T-cell (primary cell): ENCODE measurements at regions not wholly inside any gene's neighbourhood (a gene's known extent, or its start where the extent isn't known, plus 50 kb on each side); places are given as distances from the start of the nearest gene placed in this dataset.
"Not testable (repeated sequence)": the region's sequence is repeated elsewhere in the genome, so short reads cannot be mapped to it uniquely, and the experiment has no call there.

Source experiments
- ATAC-seq, 4 experiments: fragments of 200-7000 bp in 3 of 4; fragments of 150-1000 bp in 1 of 4; cut with Tn5 transposase; replicated peaks in 1 of 4; 1 replicate in 3 of 4; 2 replicates in 1 of 4; pipeline ENCODE4 v1.10.0; 2021; ENCODE audit warnings: moderate library complexity in 3 of 4, mild to moderate bottlenecking in 2 of 4, moderate number of reproducible peaks in 1 of 4
- CTCF ChIA-PET, 2 donors: fragments of 300-600 bp; sonication (Branson Sonifier 250); formaldehyde crosslinking; loops; one replicate each; lab custom pipeline; 2022; ENCODE audit warnings: antibody characterized with exemption in 2 of 2; lab: Charles Lee
- POLR2A ChIA-PET, 2 donors: fragments of 300-600 bp; sonication (Branson Sonifier 250); formaldehyde crosslinking; loops; one replicate each; lab custom pipeline; 2022; ENCODE audit warnings: antibody characterized with exemption in 2 of 2; lab: Charles Lee
- DNase-seq, 35 experiments: peaks; one replicate each; pipeline versions ENCODE4 v3.0.0 to v3.0.0-alpha.2; 2013 to 2023
- H3K27ac ChIP-seq: one replicate; pipeline ENCODE4 v1.5.1; 2013; ENCODE audit warnings: low read length
- H3K27me3 ChIP-seq, 2 experiments: replicated peaks in 1 of 2; 1 replicate in 1 of 2; 2 replicates in 1 of 2; pipeline versions ENCODE4 v1.6.1 to v1.7.0; 2013; ENCODE audit warnings: low read length in 1 of 2, mixed read lengths in 1 of 2; ENCODE audit not compliant: control insufficient read depth in 2 of 2, insufficient read depth in 2 of 2; ENCODE audit errors: extremely low read depth in 1 of 2
- H3K36me3 ChIP-seq, 2 donors: 1 replicate in 1 of 2; 2 replicates in 1 of 2; pipeline versions ENCODE4 v1.6.1 to v1.7.0; 2013; ENCODE audit warnings: low read length in 1 of 2; ENCODE audit not compliant: control insufficient read depth in 2 of 2, insufficient read depth in 1 of 2; ENCODE audit errors: extremely low read depth in 1 of 2
- H3K4me1 ChIP-seq, 2 experiments: 1 replicate in 1 of 2; 2 replicates in 1 of 2; pipeline versions ENCODE4 v1.6.1 to v1.7.0; 2013; ENCODE audit warnings: low read length in 2 of 2, mixed read lengths in 1 of 2; ENCODE audit not compliant: insufficient read depth in 2 of 2, control insufficient read depth in 1 of 2; ENCODE audit errors: extremely low read depth in 1 of 2
- H3K4me3 ChIP-seq, 2 donors: 1 replicate in 1 of 2; 2 replicates in 1 of 2; pipeline versions ENCODE4 v1.5.1 to v1.7.0; 2013; ENCODE audit warnings: mild to moderate bottlenecking in 2 of 2, low read length in 1 of 2, moderate library complexity in 1 of 2; ENCODE audit not compliant: control insufficient read depth in 1 of 2; ENCODE audit errors: extremely low read depth in 1 of 2
- H3K9me3 ChIP-seq: 2 replicates; pipeline ENCODE4 v1.7.0; 2013
- H3K27ac Mint-ChIP-seq, 2 donors: one replicate each; pipeline ENCODE4 v1.8.0; 2020 to 2021; ENCODE audit warnings: mild to moderate bottlenecking in 2 of 2, mixed read lengths in 2 of 2
- H3K27me3 Mint-ChIP-seq, 2 donors: one replicate each; pipeline ENCODE4 v1.8.0; 2021 to 2022; ENCODE audit warnings: mixed read lengths in 2 of 2
- H3K36me3 Mint-ChIP-seq: one replicate; pipeline ENCODE4 v1.8.0; 2021; ENCODE audit warnings: mixed read lengths
- H3K4me1 Mint-ChIP-seq, 3 donors: one replicate each; pipeline ENCODE4 v1.8.0; 2020 to 2022; ENCODE audit warnings: mixed read lengths in 3 of 3, mild to moderate bottlenecking in 1 of 3
- H3K4me3 Mint-ChIP-seq, 3 donors: one replicate each; pipeline ENCODE4 v1.8.0; 2020 to 2022; ENCODE audit warnings: mild to moderate bottlenecking in 3 of 3, mixed read lengths in 3 of 3, moderate library complexity in 3 of 3
- H3K9me3 Mint-ChIP-seq, 3 donors: one replicate each; pipeline ENCODE4 v1.8.0; 2020 to 2022; ENCODE audit warnings: mixed read lengths in 3 of 3
- WGBS: methylation state at CpG from one replicate; pipeline ENCODE4 v1.1.5; 2013; ENCODE audit warnings: missing lambda C conversion rate; ENCODE audit not compliant: insufficient coverage; 5-methylcytosine and 5-hydroxymethylcytosine counted together

- CTCF ChIA-PET, H3K4me3 Mint-ChIP-seq, H3K9me3 ChIP-seq, H3K36me3 Mint-ChIP-seq, H3K4me1 Mint-ChIP-seq, H3K27me3 Mint-ChIP-seq, H3K27ac ChIP-seq, H3K27me3 ChIP-seq, POLR2A ChIA-PET, H3K27ac Mint-ChIP-seq, DNase-seq, ATAC-seq, H3K4me1 ChIP-seq, H3K36me3 ChIP-seq, H3K9me3 Mint-ChIP-seq, H3K4me3 ChIP-seq: not testable (repeated sequence)
- WGBS = 97% methylated on average over 5 of the region's 24 CpGs
These were observed 321.4 kb upstream of the KCND2 start for GRCh38 chr7:119951614-119952013.

- no peaks in the 10 kb centered on the region for H3K36me3 Mint-ChIP-seq
- Histone ChIP-seq H3K27ac (no peak overlapping the region), H3K4me3 (no peak overlapping the region), H3K9me3 (no peaks in the 10 kb centered on the region), H3K36me3 (no peaks in the 10 kb centered on the region), H3K27me3 (no peaks in the 10 kb centered on the region), H3K4me1 (no peaks in the 10 kb centered on the region)
- ChIA-PET POLR2A (no interaction called here), CTCF (no interaction called here)
- ATAC-seq = no peak
- peaks cover 0 to 13% (median 2%) of the 10 kb centered on the region in 3 donors for H3K9me3 Mint-ChIP-seq
- H3K27ac Mint-ChIP-seq = no peak overlapping the region
- no peak overlapping the region for H3K4me3 Mint-ChIP-seq
- H3K27me3 Mint-ChIP-seq = no peaks in the 10 kb centered on the region
- DNase-seq = no peak
- no peaks in the 10 kb centered on the region for H3K4me1 Mint-ChIP-seq
These were observed 315.6 kb upstream of the KCND2 start for GRCh38 chr7:119957335-119957734.

- Mint-ChIP-seq H3K4me3 (no peak overlapping the region), H3K27ac (no peak overlapping the region), H3K27me3 (no peaks in the 10 kb centered on the region), H3K4me1 (no peaks in the 10 kb centered on the region), H3K9me3 (peaks cover 0 to 13% (median 0%) of the 10 kb centered on the region in 3 donors), H3K36me3 (no peaks in the 10 kb centered on the region)
- no peak for DNase-seq
- Histone ChIP-seq H3K27ac (no peak overlapping the region), H3K27me3 (no peaks in the 10 kb centered on the region), H3K4me3 (no peak overlapping the region), H3K4me1 (no peaks in the 10 kb centered on the region), H3K9me3 (no peaks in the 10 kb centered on the region), H3K36me3 (no peaks in the 10 kb centered on the region)
- WGBS = no CpG with 5 or more reads among the region's 1 CpG
- ATAC-seq = no peak
- POLR2A ChIA-PET = interaction anchor here in 1 of 2 donors (0.6 kb wide), 1 partner anchor 125 kb away, joined by 11 read pairs; no protein-coding TSS in a partner anchor
- CTCF ChIA-PET = no interaction called here
These were observed 313.2 kb upstream of the KCND2 start for GRCh38 chr7:119959811-119960210.

- Mint-ChIP-seq H3K9me3 (peaks cover 0 to 4% (median 0%) of the 10 kb centered on the region in 3 donors), H3K4me3 (no peak overlapping the region), H3K27ac (no peak overlapping the region), H3K4me1 (no peaks in the 10 kb centered on the region), H3K27me3 (no peaks in the 10 kb centered on the region), H3K36me3 (no peaks in the 10 kb centered on the region)
- H3K27ac ChIP-seq = no peak overlapping the region
- no peaks in the 10 kb centered on the region for H3K4me1 ChIP-seq
- H3K27me3 ChIP-seq = no peaks in the 10 kb centered on the region
- ATAC-seq (no peak), DNase-seq (no peak)
- no peak overlapping the region for H3K4me3 ChIP-seq
- CTCF ChIA-PET = no interaction called here
- POLR2A ChIA-PET = no interaction called here
- no peaks in the 10 kb centered on the region for H3K9me3 ChIP-seq
- H3K36me3 ChIP-seq = no peaks in the 10 kb centered on the region
These were observed 309.3 kb upstream of the KCND2 start for GRCh38 chr7:119963654-119964053.

GRCh38 chr7:119964065-119964464 is 308.9 kb upstream of the KCND2 start:
- H3K27ac ChIP-seq = no peak overlapping the region
- H3K4me1 Mint-ChIP-seq = no peaks in the 10 kb centered on the region
- ATAC-seq = no peak

GRCh38 chr7:119964788-119965542 is 308.0 kb upstream of the KCND2 start:
- ATAC-seq = no peak
- H3K27me3 ChIP-seq = no peaks in the 10 kb centered on the region
- no peaks in the 10 kb centered on the region for H3K9me3 ChIP-seq
- H3K4me1 Mint-ChIP-seq = no peaks in the 10 kb centered on the region
- CTCF ChIA-PET = interaction anchor here in 1 of 2 donors (0.6 kb wide), 1 partner anchor 56 kb away, joined by 3 read pairs; no protein-coding TSS in a partner anchor
- H3K36me3 Mint-ChIP-seq = no peaks in the 10 kb centered on the region
- 67% methylated on average over 1 of the region's 1 CpG for WGBS
- no peaks in the 10 kb centered on the region for H3K9me3 Mint-ChIP-seq
- POLR2A ChIA-PET = no interaction called here
- no peak for DNase-seq
- H3K36me3 ChIP-seq = no peaks in the 10 kb centered on the region
- no peak overlapping the region for H3K27ac Mint-ChIP-seq
- H3K4me3 Mint-ChIP-seq = no peak overlapping the region
- no peak overlapping the region for H3K4me3 ChIP-seq
- no peaks in the 10 kb centered on the region for H3K27me3 Mint-ChIP-seq
- H3K27ac ChIP-seq = no peak overlapping the region
- no peaks in the 10 kb centered on the region for H3K4me1 ChIP-seq

More at GRCh38 chr7:119964065-119964464, 308.9 kb upstream of the KCND2 start:
- ChIA-PET CTCF (interaction anchor here in 1 of 2 donors (0.6 kb wide), 1 partner anchor 57 kb away, joined by 3 read pairs; no protein-coding TSS in a partner anchor), POLR2A (no interaction called here)
- no peaks in the 10 kb centered on the region for H3K27me3 Mint-ChIP-seq
- DNase-seq = no peak
- Histone ChIP-seq H3K9me3 (no peaks in the 10 kb centered on the region), H3K4me3 (no peak overlapping the region), H3K27me3 (no peaks in the 10 kb centered on the region), H3K36me3 (no peaks in the 10 kb centered on the region), H3K4me1 (no peaks in the 10 kb centered on the region)
- no peak overlapping the region for H3K4me3 Mint-ChIP-seq
- H3K36me3 Mint-ChIP-seq = no peaks in the 10 kb centered on the region
- H3K9me3 Mint-ChIP-seq = no peaks in the 10 kb centered on the region
- H3K27ac Mint-ChIP-seq = no peak overlapping the region
